GM23338 (cell line): ENCODE measurements at regions not wholly inside any gene's neighbourhood (a gene's known extent, or its start where the extent isn't known, plus 50 kb on each side); places are given as distances from the start of the nearest gene placed in this dataset.

Experiments used
- ATAC-seq: fragments of 200-7000 bp; cut with Tn5 transposase; 3 replicates; pipeline ENCODE4 v1.9.1; 2020
- DNase-seq: peaks from one replicate; pipeline ENCODE4 v3.0.0-alpha.2; 2015; ENCODE audit warnings: low spot score
- H2AFZ ChIP-seq: fragments of 200-600 bp; sonication (generic); 2 replicates; pipeline ENCODE4 v1.8.0; 2016; ENCODE audit warnings: antibody characterized with exemption, mild to moderate bottlenecking, moderate library complexity
- H3F3A ChIP-seq: fragments of 200-600 bp; sonication (generic); replicated peaks from 2 replicates; pipeline ENCODE4 v1.8.0; 2017; ENCODE audit warnings: antibody characterized with exemption, mixed run types, low read depth
- H3K27ac ChIP-seq: fragments of 200-600 bp; sonication (generic); 2 replicates; pipeline ENCODE4 v1.6.1; 2016; ENCODE audit warnings: low read depth
- H3K27me3 ChIP-seq: fragments of 200-600 bp; sonication (generic); 2 replicates; pipeline ENCODE4 v1.8.0; 2016; ENCODE audit warnings: mild to moderate bottlenecking, mixed run types, moderate library complexity; ENCODE audit not compliant: insufficient read depth
- H3K36me3 ChIP-seq: fragments of 200-600 bp; sonication (generic); 2 replicates; pipeline ENCODE4 v1.8.0; 2016; ENCODE audit warnings: mild to moderate bottlenecking; ENCODE audit not compliant: insufficient read depth
- H3K4me1 ChIP-seq: fragments of 200-600 bp; sonication (generic); 2 replicates; pipeline ENCODE4 v1.8.0; 2016; ENCODE audit warnings: mild to moderate bottlenecking, moderate library complexity; ENCODE audit not compliant: insufficient read depth
- H3K4me2 ChIP-seq: fragments of 200-600 bp; sonication (generic); 2 replicates; pipeline ENCODE4 v1.7.1; 2017; ENCODE audit warnings: mixed run types
- H3K4me3 ChIP-seq: fragments of 200-600 bp; sonication (generic); 2 replicates; pipeline ENCODE4 v1.6.1; 2016; ENCODE audit warnings: mixed run types
- H3K79me2 ChIP-seq: fragments of 200-600 bp; sonication (generic); replicated peaks from 2 replicates; pipeline ENCODE4 v1.8.0; 2017; ENCODE audit warnings: mild to moderate bottlenecking; ENCODE audit not compliant: insufficient read depth
- H3K9me2 ChIP-seq: fragments of 200-600 bp; sonication (generic); 2 replicates; pipeline ENCODE4 v1.8.0; 2017; ENCODE audit not compliant: insufficient read depth
- H4K20me1 ChIP-seq: fragments of 200-600 bp; sonication (generic); replicated peaks from 2 replicates; pipeline ENCODE4 v1.8.0; 2017; ENCODE audit warnings: mild to moderate bottlenecking; ENCODE audit not compliant: insufficient read depth
- H3K27ac Mint-ChIP-seq: 2 replicates; pipeline ENCODE4 v1.8.0; 2020; ENCODE audit warnings: inconsistent platforms, mild to moderate bottlenecking, moderate library complexity, mixed read lengths
- H3K27me3 Mint-ChIP-seq: 3 replicates; pipeline ENCODE4 v1.8.0; 2022; ENCODE audit warnings: low read depth, mild to moderate bottlenecking, moderate library complexity, mixed read lengths, inconsistent platforms; ENCODE audit not compliant: insufficient read depth, poor library complexity
- H3K36me3 Mint-ChIP-seq: 3 replicates; pipeline ENCODE4 v1.8.0; 2021; ENCODE audit warnings: low read depth, mild to moderate bottlenecking, inconsistent platforms, moderate library complexity, mixed read lengths
- H3K4me1 Mint-ChIP-seq: 3 replicates; pipeline ENCODE4 v1.8.0; 2020; ENCODE audit warnings: mild to moderate bottlenecking, inconsistent platforms, mixed read lengths
- H3K4me3 Mint-ChIP-seq: 3 replicates; pipeline ENCODE4 v1.8.0; 2021; ENCODE audit warnings: moderate library complexity, mild to moderate bottlenecking, inconsistent platforms, mixed read lengths
- H3K9me3 Mint-ChIP-seq: 3 replicates; pipeline ENCODE4 v1.8.0; 2020; ENCODE audit warnings: moderate library complexity, mild to moderate bottlenecking, inconsistent platforms, mixed read lengths
- CREB1 ChIP-seq: fragments of 250-450 bp; sonication (Bioruptor Pico); IDR thresholded peaks from 2 replicates; pipeline ENCODE4 v1.5.0; 2020; ENCODE audit warnings: low read depth, mild to moderate bottlenecking, moderate library complexity
- CTCF ChIP-seq, 2 experiments: fragments of 200-600 bp in 1 of 2; sonication (generic) in 1 of 2; conservative IDR thresholded peaks; 2 replicates each; pipeline versions ENCODE4 v1.5.1 to v1.6.1; 2016 to 2017; ENCODE audit warnings: antibody characterized with exemption in 2 of 2, low read depth in 2 of 2, mild to moderate bottlenecking in 2 of 2, moderate library complexity in 1 of 2
- ETS1 ChIP-seq: IDR thresholded peaks from 2 replicates; pipeline ENCODE4 v1.6.1; 2016; ENCODE audit warnings: antibody characterized with exemption
- EZH2 ChIP-seq: fragments of 200-600 bp; sonication (generic); IDR thresholded peaks from one replicate; pipeline ENCODE4 v1.8.0; 2017; ENCODE audit warnings: antibody characterized with exemption, mild to moderate bottlenecking, low read depth; ENCODE audit not compliant: unreplicated experiment
- EZH2phosphoT487 ChIP-seq: fragments of 200-600 bp; sonication (generic); IDR thresholded peaks from one replicate; pipeline ENCODE4 v1.8.1; 2018; ENCODE audit warnings: antibody characterized with exemption; ENCODE audit not compliant: unreplicated experiment
- JUNB ChIP-seq: IDR thresholded peaks from one replicate; pipeline ENCODE4 v1.6.1; 2016; ENCODE audit warnings: antibody characterized with exemption; ENCODE audit not compliant: unreplicated experiment
- NANOG ChIP-seq: IDR thresholded peaks from 2 replicates; pipeline ENCODE4 v1.6.1; 2016; ENCODE audit warnings: antibody characterized with exemption, borderline replicate concordance
- POLR2AphosphoS5 ChIP-seq: IDR thresholded peaks from 2 replicates; pipeline ENCODE4 v1.6.1; 2016; ENCODE audit warnings: antibody characterized with exemption, low read depth
- STAT1 ChIP-seq: IDR thresholded peaks from one replicate; pipeline ENCODE4 v1.6.1; 2016; ENCODE audit warnings: antibody characterized with exemption; ENCODE audit not compliant: unreplicated experiment
- ZNF114 ChIP-seq: fragments of 250-450 bp; sonication (Bioruptor Pico); IDR thresholded peaks from 2 replicates; pipeline ENCODE4 v1.5.0; 2020; ENCODE audit warnings: mild to moderate bottlenecking, moderate library complexity
- ZNF331 ChIP-seq: fragments of 250-450 bp; sonication (Bioruptor Pico); IDR thresholded peaks from 2 replicates; pipeline ENCODE4 v1.5.0; 2020; ENCODE audit warnings: low read depth, mild to moderate bottlenecking, moderate library complexity
- TF ChIP-seq, protein P1 (sequence below): IDR thresholded peaks from one replicate; pipeline ENCODE4 v1.6.1; 2018; ENCODE audit warnings: antibody characterized with exemption; ENCODE audit not compliant: unreplicated experiment

- TF ChIP-seq, protein P1, sequence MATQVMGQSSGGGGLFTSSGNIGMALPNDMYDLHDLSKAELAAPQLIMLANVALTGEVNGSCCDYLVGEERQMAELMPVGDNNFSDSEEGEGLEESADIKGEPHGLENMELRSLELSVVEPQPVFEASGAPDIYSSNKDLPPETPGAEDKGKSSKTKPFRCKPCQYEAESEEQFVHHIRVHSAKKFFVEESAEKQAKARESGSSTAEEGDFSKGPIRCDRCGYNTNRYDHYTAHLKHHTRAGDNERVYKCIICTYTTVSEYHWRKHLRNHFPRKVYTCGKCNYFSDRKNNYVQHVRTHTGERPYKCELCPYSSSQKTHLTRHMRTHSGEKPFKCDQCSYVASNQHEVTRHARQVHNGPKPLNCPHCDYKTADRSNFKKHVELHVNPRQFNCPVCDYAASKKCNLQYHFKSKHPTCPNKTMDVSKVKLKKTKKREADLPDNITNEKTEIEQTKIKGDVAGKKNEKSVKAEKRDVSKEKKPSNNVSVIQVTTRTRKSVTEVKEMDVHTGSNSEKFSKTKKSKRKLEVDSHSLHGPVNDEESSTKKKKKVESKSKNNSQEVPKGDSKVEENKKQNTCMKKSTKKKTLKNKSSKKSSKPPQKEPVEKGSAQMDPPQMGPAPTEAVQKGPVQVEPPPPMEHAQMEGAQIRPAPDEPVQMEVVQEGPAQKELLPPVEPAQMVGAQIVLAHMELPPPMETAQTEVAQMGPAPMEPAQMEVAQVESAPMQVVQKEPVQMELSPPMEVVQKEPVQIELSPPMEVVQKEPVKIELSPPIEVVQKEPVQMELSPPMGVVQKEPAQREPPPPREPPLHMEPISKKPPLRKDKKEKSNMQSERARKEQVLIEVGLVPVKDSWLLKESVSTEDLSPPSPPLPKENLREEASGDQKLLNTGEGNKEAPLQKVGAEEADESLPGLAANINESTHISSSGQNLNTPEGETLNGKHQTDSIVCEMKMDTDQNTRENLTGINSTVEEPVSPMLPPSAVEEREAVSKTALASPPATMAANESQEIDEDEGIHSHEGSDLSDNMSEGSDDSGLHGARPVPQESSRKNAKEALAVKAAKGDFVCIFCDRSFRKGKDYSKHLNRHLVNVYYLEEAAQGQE = no peak
- TF ChIP-seq ETS1 (no peak), EZH2 (no peak)
Observed at GRCh38 chr4:140256941-140257340, 103.0 kb upstream of the MAML3 start (continued).

GRCh38 chr4:140256335-140256734 lies 102.4 kb upstream of the MAML3 start:
- Histone ChIP-seq H3K4me3 (no peak overlapping the region), H3F3A (no peaks in the 10 kb centered on the region; the same call in 1 of the 2 replicates), H3K4me2 (no peak overlapping the region; the same call in 1 of the 2 replicates), H3K27ac (no peak overlapping the region), H3K4me1 (peaks cover 36% of the 10 kb centered on the region), H4K20me1 (no peaks in the 10 kb centered on the region), H3K9me2 (0 out of 2 replicates have a peak, but pooled peaks cover 3% of the 10 kb centered on the region), H3K27me3 (peaks cover 18% of the 10 kb centered on the region), H3K79me2 (no peaks in the 10 kb centered on the region), H3K36me3 (no peaks in the 10 kb centered on the region), H2AFZ (peak overlapping the region; percentile 40)
- Mint-ChIP-seq H3K27me3 (peaks cover 12% of the 10 kb centered on the region), H3K36me3 (no peaks in the 10 kb centered on the region), H3K27ac (no peak overlapping the region), H3K4me1 (peaks cover 35% of the 10 kb centered on the region), H3K4me3 (no peak overlapping the region), H3K9me3 (no peaks in the 10 kb centered on the region)
- DNase-seq (no peak), ATAC-seq (no peak)
- TF ChIP-seq POLR2AphosphoS5 (no peak), JUNB (no peak), NANOG (no peak), ZNF331 (CRISPR knock-in tag) (no peak), ETS1 (no peak), STAT1 (no peak), EZH2 (no peak), CTCF (conservative IDR thresholded peaks at IDR 0.05; ENCODE audit: low read depth in 2 of 2) (no peak), CREB1 (CRISPR knock-in tag) (no peak), ZNF114 (CRISPR knock-in tag) (no peak), EZH2phosphoT487 (no peak)
- TF ChIP-seq, protein P1 = no peak
